ENCODE measurements at regions not wholly inside any gene's neighbourhood (a gene's known extent, or its start where the extent isn't known, plus 50 kb on each side); places are given as distances from the start of the nearest gene placed in this dataset.

DNA sequence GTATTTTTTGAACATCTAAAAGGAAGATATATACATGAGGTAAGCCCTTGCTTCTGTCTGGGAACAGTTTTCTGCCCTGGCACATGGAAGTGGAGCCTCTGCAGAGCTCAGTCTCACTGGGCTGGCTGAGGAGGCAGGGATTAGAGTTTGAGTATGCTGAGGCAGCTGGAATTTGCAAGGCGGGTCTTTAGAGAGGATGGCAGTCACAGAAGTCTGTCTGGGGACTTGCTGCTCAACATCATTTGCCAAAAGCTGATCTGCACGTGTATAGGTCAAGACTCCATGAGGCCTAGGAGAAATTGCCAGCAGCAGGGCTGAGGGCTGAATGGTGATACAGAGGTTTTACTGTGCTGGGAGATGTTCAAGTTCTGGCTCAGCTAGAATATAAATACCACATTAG is 163.6 kb upstream of the ANK2 start:
- Histone ChIP-seq H3K9me1 (replicated peaks; ENCODE audit: control insufficient read depth, extremely low read depth, insufficient read depth, low read length) (no peaks in the 10 kb centered on the region), H4K20me1 (replicated peaks; ENCODE audit: control insufficient read depth, extremely low read depth, insufficient read depth, low read length) (no peaks in the 10 kb centered on the region), H2AFZ (ENCODE audit: low read depth, low read length) (no peak overlapping the region), H3K36me3 (ENCODE audit: control insufficient read depth in 2 of 2, extremely low read depth in 1 of 2, insufficient read depth in 2 of 2, low read length in 2 of 2) (no peaks in the 10 kb centered on the region), H3K9me3 (replicated peaks; ENCODE audit: control insufficient read depth, insufficient read depth, low read length) (no peaks in the 10 kb centered on the region), H3K9ac (replicated peaks; ENCODE audit: extremely low read depth, insufficient read depth, low read length) (no peak overlapping the region), H3K27me3 (ENCODE audit: control insufficient read depth in 2 of 2, insufficient read depth in 2 of 2, low read length in 2 of 2) (no peaks in the 10 kb centered on the region), H3K4me1 (ENCODE audit: control insufficient read depth, extremely low read depth, insufficient read depth, low read length) (no peaks in the 10 kb centered on the region), H3K79me2 (ENCODE audit: control insufficient read depth, insufficient read depth, low read length) (no peaks in the 10 kb centered on the region), H3K4me3 (replicated peaks in 1 of 3; ENCODE audit: insufficient read depth in 1 of 3, low read depth in 1 of 3, low read length in 3 of 3) (no peak overlapping the region), H3K4me2 (ENCODE audit: insufficient read depth, low read length) (no peak overlapping the region), H3K27ac (ENCODE audit: insufficient read depth, low read depth, low read length) (no peak overlapping the region)
- no peak for DNase-seq (ENCODE audit: low read depth, low spot score)
- ChIA-PET CTCF (interaction anchor here (1.0 kb wide), 1 partner anchor 16 kb away, joined by 3 read pairs; no protein-coding TSS in a partner anchor), POLR2A (no interaction called here)
- intact Hi-C loops (cut with micrococcal nuclease) = no loop called here
- BruUV-seq (replicated peaks) = no TSS peak
- FAIRE-seq = no peak
- TF ChIP-seq GATA2 (IDR thresholded peaks at IDR 0.05; ENCODE audit: insufficient read depth, insufficient read length, low read depth, low read length) (no peak), POLR2A (IDR thresholded peaks at IDR 0.05; ENCODE audit: low read depth, low read length) (no peak), JUN (IDR thresholded peaks at IDR 0.05; ENCODE audit: borderline replicate concordance, insufficient read depth, insufficient read length, low read depth) (no peak), MYC (IDR thresholded peaks at IDR 0.05; ENCODE audit: low read depth, low read length) (no peak), FOS (IDR thresholded peaks at IDR 0.05; ENCODE audit: borderline replicate concordance, insufficient read depth, low read length) (no peak), EZH2 (IDR thresholded peaks at IDR 0.05; ENCODE audit: borderline replicate concordance, low read depth, low read length, severe bottlenecking) (no peak), POLR2AphosphoS5 (IDR thresholded peaks at IDR 0.05; ENCODE audit: insufficient read depth, low read depth, low read length) (no peak)
- TF ChIP-seq, protein P1, sequence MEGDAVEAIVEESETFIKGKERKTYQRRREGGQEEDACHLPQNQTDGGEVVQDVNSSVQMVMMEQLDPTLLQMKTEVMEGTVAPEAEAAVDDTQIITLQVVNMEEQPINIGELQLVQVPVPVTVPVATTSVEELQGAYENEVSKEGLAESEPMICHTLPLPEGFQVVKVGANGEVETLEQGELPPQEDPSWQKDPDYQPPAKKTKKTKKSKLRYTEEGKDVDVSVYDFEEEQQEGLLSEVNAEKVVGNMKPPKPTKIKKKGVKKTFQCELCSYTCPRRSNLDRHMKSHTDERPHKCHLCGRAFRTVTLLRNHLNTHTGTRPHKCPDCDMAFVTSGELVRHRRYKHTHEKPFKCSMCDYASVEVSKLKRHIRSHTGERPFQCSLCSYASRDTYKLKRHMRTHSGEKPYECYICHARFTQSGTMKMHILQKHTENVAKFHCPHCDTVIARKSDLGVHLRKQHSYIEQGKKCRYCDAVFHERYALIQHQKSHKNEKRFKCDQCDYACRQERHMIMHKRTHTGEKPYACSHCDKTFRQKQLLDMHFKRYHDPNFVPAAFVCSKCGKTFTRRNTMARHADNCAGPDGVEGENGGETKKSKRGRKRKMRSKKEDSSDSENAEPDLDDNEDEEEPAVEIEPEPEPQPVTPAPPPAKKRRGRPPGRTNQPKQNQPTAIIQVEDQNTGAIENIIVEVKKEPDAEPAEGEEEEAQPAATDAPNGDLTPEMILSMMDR (IDR thresholded peaks at IDR 0.05; ENCODE audit: extremely low read depth in 1 of 2, insufficient read depth in 1 of 2, low read depth in 1 of 2, low read length in 2 of 2) = no peak
- TF ChIP-seq, protein P2, sequence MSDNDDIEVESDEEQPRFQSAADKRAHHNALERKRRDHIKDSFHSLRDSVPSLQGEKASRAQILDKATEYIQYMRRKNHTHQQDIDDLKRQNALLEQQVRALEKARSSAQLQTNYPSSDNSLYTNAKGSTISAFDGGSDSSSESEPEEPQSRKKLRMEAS (IDR thresholded peaks at IDR 0.05; ENCODE audit: insufficient read depth, insufficient read length) = no peak
- dilution Hi-C loops (cut with MboI; ENCODE audit: extremely low pct_ligation_motif_present, low sequenced_read_pairs) = no loop called here
